H1 (cell line): ENCODE measurements at regions not wholly inside any gene's neighbourhood (a gene's known extent, or its start where the extent isn't known, plus 50 kb on each side); places are given as distances from the start of the nearest gene placed in this dataset.

ENCODE experiments used
- BCL11A ChIP-seq, 2 experiments: IDR thresholded peaks; one replicate each; pipeline ENCODE4 v1.6.1; 2011; ENCODE audit warnings: low read depth in 2 of 2, low read length in 2 of 2, mild to moderate bottlenecking in 2 of 2
- CBX5 ChIP-seq: fragments of 300-800, 300-1000 bp; sonication (generic); IDR thresholded peaks from 2 replicates; pipeline ENCODE4 v1.7.1; 2016; ENCODE audit warnings: antibody characterized with exemption, low read length, low read depth
- CREB1 ChIP-seq: IDR thresholded peaks from 2 replicates; pipeline ENCODE4 v1.6.1; 2012; ENCODE audit warnings: inconsistent platforms
- POLR2AphosphoS5 ChIP-seq: IDR thresholded peaks from 2 replicates; pipeline ENCODE4 v1.6.1; 2011; ENCODE audit warnings: low read depth, low read length
- RAD21 ChIP-seq, 2 experiments: IDR thresholded peaks in 1 of 2; conservative IDR thresholded peaks in 1 of 2; 2 replicates each; pipeline ENCODE4 v1.6.1; 2011; ENCODE audit warnings: low read depth in 2 of 2, low read length in 2 of 2, improper control_type of control experiment in 1 of 2, inconsistent platforms in 1 of 2, mild to moderate bottlenecking in 1 of 2, moderate library complexity in 1 of 2
- SP1 ChIP-seq: IDR thresholded peaks from 2 replicates; pipeline ENCODE4 v1.6.1; 2011; ENCODE audit warnings: low read depth, low read length
- TF ChIP-seq, protein P1 (sequence below): fragments of 300-600 bp; sonication (generic); IDR thresholded peaks from 2 replicates; pipeline ENCODE4 v1.7.1; 2012; ENCODE audit warnings: low read length, moderate library complexity, mild to moderate bottlenecking, inconsistent platforms; ENCODE audit not compliant: insufficient replicate concordance
- TF ChIP-seq, protein P2 (sequence below): IDR thresholded peaks from 2 replicates; pipeline ENCODE4 v1.6.1; 2012; ENCODE audit warnings: inconsistent platforms

DNA sequence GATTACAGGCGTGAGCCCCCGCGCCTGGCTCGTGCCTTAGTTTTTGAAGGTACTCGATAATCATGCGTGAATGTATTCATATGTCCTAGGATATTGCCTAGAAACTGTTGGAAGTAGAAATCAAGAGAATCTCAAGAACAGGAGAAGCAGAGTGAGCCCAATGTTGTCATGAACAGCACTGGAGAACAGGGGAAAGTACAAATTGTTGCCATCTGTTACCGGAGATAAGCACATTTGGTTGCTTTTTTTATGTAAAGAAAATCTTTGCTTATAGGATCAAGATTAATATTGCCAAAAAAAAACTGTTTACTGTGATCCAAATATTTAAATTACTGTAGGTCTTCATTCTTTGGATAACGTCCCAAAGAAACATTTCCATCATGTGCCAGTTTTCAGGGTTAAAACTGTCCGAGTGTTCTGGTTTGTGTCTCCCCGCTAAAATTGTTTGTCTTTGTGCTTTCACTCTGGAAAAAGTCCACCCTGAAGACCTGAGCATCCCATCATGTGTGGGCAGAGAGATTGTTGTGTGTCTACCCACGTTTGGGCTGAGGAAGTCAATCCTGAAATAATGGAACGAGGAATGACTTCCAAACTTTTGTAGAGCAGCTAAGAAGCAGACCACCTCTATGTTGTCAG lies 95.7 kb upstream of the CELF2 start (continued):
- TF ChIP-seq, protein P1, sequence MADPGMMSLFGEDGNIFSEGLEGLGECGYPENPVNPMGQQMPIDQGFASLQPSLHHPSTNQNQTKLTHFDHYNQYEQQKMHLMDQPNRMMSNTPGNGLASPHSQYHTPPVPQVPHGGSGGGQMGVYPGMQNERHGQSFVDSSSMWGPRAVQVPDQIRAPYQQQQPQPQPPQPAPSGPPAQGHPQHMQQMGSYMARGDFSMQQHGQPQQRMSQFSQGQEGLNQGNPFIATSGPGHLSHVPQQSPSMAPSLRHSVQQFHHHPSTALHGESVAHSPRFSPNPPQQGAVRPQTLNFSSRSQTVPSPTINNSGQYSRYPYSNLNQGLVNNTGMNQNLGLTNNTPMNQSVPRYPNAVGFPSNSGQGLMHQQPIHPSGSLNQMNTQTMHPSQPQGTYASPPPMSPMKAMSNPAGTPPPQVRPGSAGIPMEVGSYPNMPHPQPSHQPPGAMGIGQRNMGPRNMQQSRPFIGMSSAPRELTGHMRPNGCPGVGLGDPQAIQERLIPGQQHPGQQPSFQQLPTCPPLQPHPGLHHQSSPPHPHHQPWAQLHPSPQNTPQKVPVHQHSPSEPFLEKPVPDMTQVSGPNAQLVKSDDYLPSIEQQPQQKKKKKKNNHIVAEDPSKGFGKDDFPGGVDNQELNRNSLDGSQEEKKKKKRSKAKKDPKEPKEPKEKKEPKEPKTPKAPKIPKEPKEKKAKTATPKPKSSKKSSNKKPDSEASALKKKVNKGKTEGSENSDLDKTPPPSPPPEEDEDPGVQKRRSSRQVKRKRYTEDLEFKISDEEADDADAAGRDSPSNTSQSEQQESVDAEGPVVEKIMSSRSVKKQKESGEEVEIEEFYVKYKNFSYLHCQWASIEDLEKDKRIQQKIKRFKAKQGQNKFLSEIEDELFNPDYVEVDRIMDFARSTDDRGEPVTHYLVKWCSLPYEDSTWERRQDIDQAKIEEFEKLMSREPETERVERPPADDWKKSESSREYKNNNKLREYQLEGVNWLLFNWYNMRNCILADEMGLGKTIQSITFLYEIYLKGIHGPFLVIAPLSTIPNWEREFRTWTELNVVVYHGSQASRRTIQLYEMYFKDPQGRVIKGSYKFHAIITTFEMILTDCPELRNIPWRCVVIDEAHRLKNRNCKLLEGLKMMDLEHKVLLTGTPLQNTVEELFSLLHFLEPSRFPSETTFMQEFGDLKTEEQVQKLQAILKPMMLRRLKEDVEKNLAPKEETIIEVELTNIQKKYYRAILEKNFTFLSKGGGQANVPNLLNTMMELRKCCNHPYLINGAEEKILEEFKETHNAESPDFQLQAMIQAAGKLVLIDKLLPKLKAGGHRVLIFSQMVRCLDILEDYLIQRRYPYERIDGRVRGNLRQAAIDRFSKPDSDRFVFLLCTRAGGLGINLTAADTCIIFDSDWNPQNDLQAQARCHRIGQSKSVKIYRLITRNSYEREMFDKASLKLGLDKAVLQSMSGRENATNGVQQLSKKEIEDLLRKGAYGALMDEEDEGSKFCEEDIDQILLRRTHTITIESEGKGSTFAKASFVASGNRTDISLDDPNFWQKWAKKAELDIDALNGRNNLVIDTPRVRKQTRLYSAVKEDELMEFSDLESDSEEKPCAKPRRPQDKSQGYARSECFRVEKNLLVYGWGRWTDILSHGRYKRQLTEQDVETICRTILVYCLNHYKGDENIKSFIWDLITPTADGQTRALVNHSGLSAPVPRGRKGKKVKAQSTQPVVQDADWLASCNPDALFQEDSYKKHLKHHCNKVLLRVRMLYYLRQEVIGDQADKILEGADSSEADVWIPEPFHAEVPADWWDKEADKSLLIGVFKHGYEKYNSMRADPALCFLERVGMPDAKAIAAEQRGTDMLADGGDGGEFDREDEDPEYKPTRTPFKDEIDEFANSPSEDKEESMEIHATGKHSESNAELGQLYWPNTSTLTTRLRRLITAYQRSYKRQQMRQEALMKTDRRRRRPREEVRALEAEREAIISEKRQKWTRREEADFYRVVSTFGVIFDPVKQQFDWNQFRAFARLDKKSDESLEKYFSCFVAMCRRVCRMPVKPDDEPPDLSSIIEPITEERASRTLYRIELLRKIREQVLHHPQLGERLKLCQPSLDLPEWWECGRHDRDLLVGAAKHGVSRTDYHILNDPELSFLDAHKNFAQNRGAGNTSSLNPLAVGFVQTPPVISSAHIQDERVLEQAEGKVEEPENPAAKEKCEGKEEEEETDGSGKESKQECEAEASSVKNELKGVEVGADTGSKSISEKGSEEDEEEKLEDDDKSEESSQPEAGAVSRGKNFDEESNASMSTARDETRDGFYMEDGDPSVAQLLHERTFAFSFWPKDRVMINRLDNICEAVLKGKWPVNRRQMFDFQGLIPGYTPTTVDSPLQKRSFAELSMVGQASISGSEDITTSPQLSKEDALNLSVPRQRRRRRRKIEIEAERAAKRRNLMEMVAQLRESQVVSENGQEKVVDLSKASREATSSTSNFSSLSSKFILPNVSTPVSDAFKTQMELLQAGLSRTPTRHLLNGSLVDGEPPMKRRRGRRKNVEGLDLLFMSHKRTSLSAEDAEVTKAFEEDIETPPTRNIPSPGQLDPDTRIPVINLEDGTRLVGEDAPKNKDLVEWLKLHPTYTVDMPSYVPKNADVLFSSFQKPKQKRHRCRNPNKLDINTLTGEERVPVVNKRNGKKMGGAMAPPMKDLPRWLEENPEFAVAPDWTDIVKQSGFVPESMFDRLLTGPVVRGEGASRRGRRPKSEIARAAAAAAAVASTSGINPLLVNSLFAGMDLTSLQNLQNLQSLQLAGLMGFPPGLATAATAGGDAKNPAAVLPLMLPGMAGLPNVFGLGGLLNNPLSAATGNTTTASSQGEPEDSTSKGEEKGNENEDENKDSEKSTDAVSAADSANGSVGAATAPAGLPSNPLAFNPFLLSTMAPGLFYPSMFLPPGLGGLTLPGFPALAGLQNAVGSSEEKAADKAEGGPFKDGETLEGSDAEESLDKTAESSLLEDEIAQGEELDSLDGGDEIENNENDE: no peak
- TF ChIP-seq CREB1 (no peak), BCL11A (IDR thresholded peaks at IDR 0.05; ENCODE audit: low read depth in 2 of 2, low read length in 2 of 2) (no peak), CBX5 (no peak), RAD21 (IDR thresholded peaks at IDR 0.05 in 1 of 2, conservative IDR thresholded peaks at IDR 0.05 in 1 of 2; ENCODE audit: low read depth in 2 of 2, low read length in 2 of 2) (no peak), POLR2AphosphoS5 (no peak), SP1 (no peak)
- TF ChIP-seq, protein P2, sequence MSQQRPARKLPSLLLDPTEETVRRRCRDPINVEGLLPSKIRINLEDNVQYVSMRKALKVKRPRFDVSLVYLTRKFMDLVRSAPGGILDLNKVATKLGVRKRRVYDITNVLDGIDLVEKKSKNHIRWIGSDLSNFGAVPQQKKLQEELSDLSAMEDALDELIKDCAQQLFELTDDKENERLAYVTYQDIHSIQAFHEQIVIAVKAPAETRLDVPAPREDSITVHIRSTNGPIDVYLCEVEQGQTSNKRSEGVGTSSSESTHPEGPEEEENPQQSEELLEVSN: no peak
